Tibial artery (tissue), 4 donors: ENCODE measurements at regions not wholly inside any gene's neighbourhood (a gene's known extent, or its start where the extent isn't known, plus 50 kb on each side); places are given as distances from the start of the nearest gene placed in this dataset.

Experiments
- DNase-seq, 2 donors: peaks; one replicate each; pipeline ENCODE4 v3.0.0-alpha.2; 2019
- H3K27ac ChIP-seq, 2 donors: fragments of 200-600 bp; sonication (generic) in 1 of 2; 1 replicate in 1 of 2; 2 replicates in 1 of 2; pipeline ENCODE4 v1.5.1; 2018 to 2019; ENCODE audit warnings: mild to moderate bottlenecking in 1 of 2
- H3K27me3 ChIP-seq, 2 donors: fragments of 200-600 bp; sonication (generic) in 1 of 2; one replicate each; pipeline versions ENCODE4 v1.5.1 to v1.6.0; 2016 to 2019
- H3K36me3 ChIP-seq, 3 donors: fragments of 200-600 bp; sonication (generic) in 2 of 3; one replicate each; pipeline ENCODE4 v1.5.1; 2016 to 2019; ENCODE audit warnings: mild to moderate bottlenecking in 2 of 3
- H3K4me1 ChIP-seq, 4 donors: fragments of 200-600 bp; sonication (generic) in 2 of 4; 1 replicate in 3 of 4; 2 replicates in 1 of 4; pipeline ENCODE4 v1.5.1; 2016 to 2019
- H3K4me3 ChIP-seq, 2 donors: fragments of 200-600 bp; sonication (generic) in 1 of 2; 1 replicate in 1 of 2; 2 replicates in 1 of 2; pipeline ENCODE4 v1.5.1; 2018 to 2019; ENCODE audit warnings: mild to moderate bottlenecking in 2 of 2
- H3K9me3 ChIP-seq, 3 donors: fragments of 200-600 bp; sonication (generic) in 1 of 3; one replicate each; pipeline ENCODE4 v1.5.1; 2016 to 2019
- CTCF ChIP-seq, 2 experiments: fragments of 200-600 bp in 1 of 2; fragments of 450-650 bp in 1 of 2; IDR thresholded peaks; one replicate each; pipeline ENCODE4 v1.5.1; 2017 to 2019; ENCODE audit warnings: antibody characterized with exemption in 2 of 2, mild to moderate bottlenecking in 1 of 2, moderate library complexity in 1 of 2
- intact Hi-C: fragments of 100-400 bp; cut with DNase I; formaldehyde crosslinking; loops from one replicate; pipeline ENCODE4 v1.15.0; 2023; ENCODE audit warnings: low total_unique reads

GRCh38 chr6:51410453-51410852, 591.8 kb downstream of the TFAP2B start:
- H3K36me3 ChIP-seq = no peaks in the 10 kb centered on the region
- no peak overlapping the region for H3K27ac ChIP-seq
- H3K4me1 ChIP-seq = no peaks in the 10 kb centered on the region
- no peaks in the 10 kb centered on the region for H3K9me3 ChIP-seq
- no peak for DNase-seq
- intact Hi-C loops = no loop called here
- H3K27me3 ChIP-seq = no peaks in the 10 kb centered on the region
- H3K4me3 ChIP-seq = no peak overlapping the region
- TF ChIP-seq CTCF (IDR thresholded peaks at IDR 0.05) = no peak

GRCh38 chr6:51411496-51412125, 592.9 kb downstream of the TFAP2B start:
- Histone ChIP-seq H3K27ac (no peak overlapping the region), H3K36me3 (no peaks in the 10 kb centered on the region), H3K9me3 (no peaks in the 10 kb centered on the region), H3K4me3 (no peak overlapping the region), H3K27me3 (no peaks in the 10 kb centered on the region), H3K4me1 (no peaks in the 10 kb centered on the region)
- intact Hi-C loops = no loop called here
- DNase-seq = no peak
- no peak for TF ChIP-seq CTCF (IDR thresholded peaks at IDR 0.05)

- Histone ChIP-seq H3K4me1 (no peaks in the 10 kb centered on the region), H3K27me3 (no peaks in the 10 kb centered on the region), H3K27ac (no peak overlapping the region), H3K36me3 (no peaks in the 10 kb centered on the region), H3K9me3 (no peaks in the 10 kb centered on the region), H3K4me3 (no peak overlapping the region)
- intact Hi-C loops = no loop called here
- DNase-seq = no peak
- TF ChIP-seq CTCF (IDR thresholded peaks at IDR 0.05) = no peak
Observed at GRCh38 chr6:51414361-51414760, 595.7 kb downstream of the TFAP2B start.

GRCh38 chr6:51415501-51415900, 596.8 kb downstream of the TFAP2B start:
- intact Hi-C loops = no loop called here
- H3K27me3 ChIP-seq = no peaks in the 10 kb centered on the region

GRCh38 chr6:51429017-51429712, 610.5 kb downstream of the TFAP2B start:
- no peak for TF ChIP-seq CTCF (IDR thresholded peaks at IDR 0.05)
- intact Hi-C loops = no loop called here
- Histone ChIP-seq H3K36me3 (no peaks in the 10 kb centered on the region), H3K27ac (no peak overlapping the region), H3K27me3 (no peaks in the 10 kb centered on the region), H3K4me1 (no peaks in the 10 kb centered on the region), H3K9me3 (no peaks in the 10 kb centered on the region), H3K4me3 (no peak overlapping the region)
- DNase-seq = no peak

More at GRCh38 chr6:51415501-51415900, 596.8 kb downstream of the TFAP2B start:
- no peak overlapping the region for H3K27ac ChIP-seq
- TF ChIP-seq CTCF (IDR thresholded peaks at IDR 0.05) = no peak
- H3K4me3 ChIP-seq = no peak overlapping the region
- no peaks in the 10 kb centered on the region for H3K4me1 ChIP-seq
- H3K9me3 ChIP-seq = no peaks in the 10 kb centered on the region
- H3K36me3 ChIP-seq = no peaks in the 10 kb centered on the region
- no peak for DNase-seq
